ENCODE measurements at regions not wholly inside any gene's neighbourhood (a gene's known extent, or its start where the extent isn't known, plus 50 kb on each side); places are given as distances from the start of the nearest gene placed in this dataset.

GRCh38 chr10:128484041-128484440 is 357.8 kb upstream of the MKI67 start:
- TF ChIP-seq SIN3A (IDR thresholded peaks at IDR 0.05; ENCODE audit: borderline replicate concordance, insufficient read depth, low read length) (no peak), TAF1 (IDR thresholded peaks at IDR 0.05; ENCODE audit: borderline replicate concordance, insufficient read depth, low read length) (no peak), REST (IDR thresholded peaks at IDR 0.05; ENCODE audit: insufficient read depth in 1 of 2, low read depth in 2 of 2, low read length in 2 of 2) (no peak)

Data from PFSK-1 (cell line).